ENCODE measurements at regions not wholly inside any gene's neighbourhood (a gene's known extent, or its start where the extent isn't known, plus 50 kb on each side); places are given as distances from the start of the nearest gene placed in this dataset.

GRCh38 chr4:103400405-103400804, 202.3 kb upstream of the CENPE start:
- FAIRE-seq (peak; percentile 30), DNase-seq (ENCODE audit: low spot score) (peak; percentile 38), ATAC-seq (peak; percentile 69)
- no peaks in the 10 kb centered on the region for H3K9me3 ChIP-seq (ENCODE audit: low read length)
- H4K20me1 ChIP-seq (ENCODE audit: insufficient read depth, low read length), result no peaks in the 10 kb centered on the region
- no peak overlapping the region for H3K9ac ChIP-seq (ENCODE audit: insufficient read depth, low read depth, low read length)
- no peaks in the 10 kb centered on the region for H3K36me3 ChIP-seq (replicated peaks in 1 of 2; ENCODE audit: control insufficient read depth in 1 of 2, insufficient read depth in 2 of 2, low read length in 2 of 2)
- ChIA-PET CTCF (ENCODE audit: low intra/inter-chr PET ratio, low total read pairs) (no interaction called here), POLR2A (no interaction called here)
- H3K79me2 ChIP-seq (ENCODE audit: insufficient read depth, low read length), result no peaks in the 10 kb centered on the region
- no peak overlapping the region for H3K4me2 ChIP-seq (ENCODE audit: low read depth, low read length)
- intact Hi-C loops (cut with micrococcal nuclease; ENCODE audit: unreplicated experiment) (no loop called here), in situ Hi-C loops (cut with HindIII; ENCODE audit: extremely low pct_ligation_motif_present, low pct_unique_long_range_greater_than_20kb) (no loop called here)
- no peak overlapping the region for H3K4me3 ChIP-seq (replicated peaks in 1 of 3; ENCODE audit: insufficient read depth in 1 of 3, low read depth in 2 of 3, low read length in 3 of 3)
- 33% methylated on average over 1 of the region's 1 CpG for WGBS (ENCODE audit: low lambda C conversion rate)
- TF ChIP-seq ADNP (CRISPR knock-in tag; IDR thresholded peaks at IDR 0.05) (no peak), NFYB (CRISPR knock-in tag; IDR thresholded peaks at IDR 0.05) (no peak), ZMAT3 (CRISPR knock-in tag; conservative IDR thresholded peaks at IDR 0.05) (no peak), SAFB2 (CRISPR knock-in tag; IDR thresholded peaks at IDR 0.05; ENCODE audit: borderline replicate concordance, low read depth) (no peak), ZNF7 (CRISPR knock-in tag; IDR thresholded peaks at IDR 0.05) (no peak), PTBP1 (IDR thresholded peaks at IDR 0.05; ENCODE audit: low read depth, low read length, poor library complexity, severe bottlenecking) (no peak), ZNF891 (CRISPR knock-in tag; IDR thresholded peaks at IDR 0.05) (no peak), TFAP4 (IDR thresholded peaks at IDR 0.05; ENCODE audit: borderline replicate concordance, low read depth) (peak; percentile 86), ZNF17 (CRISPR knock-in tag; IDR thresholded peaks at IDR 0.05) (no peak), TGIF2 (CRISPR knock-in tag; IDR thresholded peaks at IDR 0.05) (no peak), HMG20A (CRISPR knock-in tag; IDR thresholded peaks at IDR 0.05; ENCODE audit: borderline replicate concordance) (no peak), MTA3 (CRISPR knock-in tag; IDR thresholded peaks at IDR 0.05) (no peak), HNRNPH1 (optimal IDR thresholded peaks at IDR 0.05; ENCODE audit: low read depth, low read length) (no peak), FOSL2 (CRISPR knock-in tag; IDR thresholded peaks at IDR 0.05) (peak; percentile 77), ZNF543 (CRISPR knock-in tag; IDR thresholded peaks at IDR 0.05) (no peak)
- BruUV-seq (replicated peaks), result no TSS peak
- no peaks in the 10 kb centered on the region for H3K4me1 ChIP-seq (ENCODE audit: insufficient read depth, low read length)
- H2AFZ ChIP-seq (ENCODE audit: low read length), result no peak overlapping the region
- no peak overlapping the region for H3K27ac ChIP-seq (ENCODE audit: extremely low read length, insufficient read depth, low read length)
- H3K27me3 ChIP-seq (ENCODE audit: control insufficient read depth in 1 of 2, insufficient read depth in 2 of 2, low read length in 2 of 2), result no peaks in the 10 kb centered on the region

Measured in HepG2 (cell line).